A673 (cell line): ENCODE measurements at regions not wholly inside any gene's neighbourhood (a gene's known extent, or its start where the extent isn't known, plus 50 kb on each side); places are given as distances from the start of the nearest gene placed in this dataset.

Source experiments
- BruUV-seq: library from RNA; stranded (reverse); fragments of 400-500 nt; replicated peaks from 2 replicates; lab custom pipeline; 2021; lab: Mats Ljungman, UMichigan
- CTCF ChIA-PET: fragments of 300-600 bp; sonication (Branson Sonifier 250); formaldehyde crosslinking; loops from one replicate; lab custom pipeline; 2022; ENCODE audit warnings: antibody characterized with exemption; lab: Charles Lee
- POLR2A ChIA-PET: fragments of 300-600 bp; sonication (Branson Sonifier 250); formaldehyde crosslinking; loops from one replicate; lab custom pipeline; 2022; ENCODE audit warnings: antibody characterized with exemption; ENCODE audit not compliant: low non-redundant PET; lab: Charles Lee
- DNase-seq: peaks from one replicate; pipeline ENCODE4 v3.0.0-alpha.2; 2015; ENCODE audit warnings: low spot score
- H3K27ac ChIP-seq: fragments of 200-600 bp; sonication (generic); 2 replicates; pipeline ENCODE4 v1.5.1; 2016; ENCODE audit warnings: mixed run types, low read depth, mild to moderate bottlenecking, mixed read lengths, antibody characterized with exemption, low read length; ENCODE audit not compliant: poor library complexity, severe bottlenecking
- H3K27me3 ChIP-seq: fragments of 200-600 bp; sonication (generic); replicated peaks from 2 replicates; pipeline ENCODE4 v1.6.1; 2017; ENCODE audit warnings: mixed run types, low read depth, mild to moderate bottlenecking, mixed read lengths, antibody characterized with exemption, low read length; ENCODE audit not compliant: insufficient read depth, poor library complexity
- H3K36me3 ChIP-seq: fragments of 200-600 bp; sonication (generic); 2 replicates; pipeline ENCODE4 v1.6.1; 2016; ENCODE audit warnings: mixed run types, mild to moderate bottlenecking, mixed read lengths, antibody characterized with exemption, low read length; ENCODE audit not compliant: insufficient read depth, poor library complexity, severe bottlenecking
- H3K4me1 ChIP-seq: fragments of 200-600 bp; sonication (generic); 2 replicates; pipeline ENCODE4 v1.6.1; 2017; ENCODE audit warnings: mixed run types, mild to moderate bottlenecking, mixed read lengths, antibody characterized with exemption, low read length; ENCODE audit not compliant: insufficient read depth, poor library complexity, severe bottlenecking
- H3K4me3 ChIP-seq: fragments of 200-600 bp; sonication (generic); 2 replicates; pipeline ENCODE4 v1.5.1; 2016; ENCODE audit warnings: low read depth, mixed run types, mild to moderate bottlenecking, mixed read lengths, low read length; ENCODE audit not compliant: poor library complexity, severe bottlenecking
- H3K9me3 ChIP-seq: fragments of 200-600 bp; sonication (generic); 2 replicates; pipeline ENCODE4 v1.6.1; 2016; ENCODE audit warnings: mixed run types, low read depth, mild to moderate bottlenecking, mixed read lengths, antibody characterized with exemption, low read length; ENCODE audit not compliant: poor library complexity, severe bottlenecking
- CTCF ChIP-seq: fragments of 300-800, 200-600 bp; sonication (generic); conservative IDR thresholded peaks from 2 replicates; pipeline ENCODE4 v1.5.1; 2017; ENCODE audit warnings: low read depth, mild to moderate bottlenecking, antibody characterized with exemption, low read length, moderate library complexity, mixed read lengths
- EZH2 ChIP-seq: fragments of 200-600 bp; sonication (generic); IDR thresholded peaks from 2 replicates; pipeline ENCODE4 v1.6.1; 2017; ENCODE audit warnings: borderline replicate concordance, low read depth, mild to moderate bottlenecking, mixed read lengths, antibody characterized with exemption, low read length; ENCODE audit not compliant: poor library complexity, severe bottlenecking
- intact Hi-C: fragments of 100-400 bp; cut with micrococcal nuclease; formaldehyde crosslinking; loops from one replicate; pipeline ENCODE4 v1.10.0; 2022; ENCODE audit not compliant: unreplicated experiment

DNA sequence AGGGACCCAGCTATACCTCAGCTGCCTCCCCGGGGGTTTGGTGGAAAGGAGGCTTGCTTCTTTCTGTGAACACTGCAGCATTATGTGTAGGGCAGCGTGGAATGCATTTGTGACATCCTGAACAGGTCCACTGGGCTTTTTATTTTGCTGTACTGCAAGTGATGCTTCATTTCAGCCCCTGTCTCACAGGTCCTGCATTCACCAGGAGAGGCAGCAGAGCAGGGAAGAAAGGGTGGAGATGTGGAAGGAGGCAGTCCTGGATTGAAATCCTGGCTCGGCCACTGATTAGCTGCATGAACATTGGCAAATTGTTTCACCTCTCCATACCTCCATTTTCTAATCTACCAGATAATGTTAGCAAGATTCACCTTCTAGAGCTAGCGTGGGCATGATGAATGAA, 77.9 kb upstream of the ZBTB18 start:
- CTCF ChIA-PET, result no interaction called here
- intact Hi-C loops, result no loop called here
- H3K27me3 ChIP-seq, result no peaks in the 10 kb centered on the region
- H3K4me3 ChIP-seq, result no peak overlapping the region
- H3K36me3 ChIP-seq, result no peaks in the 10 kb centered on the region
- H3K27ac ChIP-seq, result no peak overlapping the region
- POLR2A ChIA-PET, result no interaction called here
- no peak for DNase-seq
- H3K9me3 ChIP-seq, result no peaks in the 10 kb centered on the region
- TF ChIP-seq CTCF (no peak), EZH2 (no peak)
- BruUV-seq, result no TSS peak
- peaks cover 48% of the 10 kb centered on the region for H3K4me1 ChIP-seq

DNA sequence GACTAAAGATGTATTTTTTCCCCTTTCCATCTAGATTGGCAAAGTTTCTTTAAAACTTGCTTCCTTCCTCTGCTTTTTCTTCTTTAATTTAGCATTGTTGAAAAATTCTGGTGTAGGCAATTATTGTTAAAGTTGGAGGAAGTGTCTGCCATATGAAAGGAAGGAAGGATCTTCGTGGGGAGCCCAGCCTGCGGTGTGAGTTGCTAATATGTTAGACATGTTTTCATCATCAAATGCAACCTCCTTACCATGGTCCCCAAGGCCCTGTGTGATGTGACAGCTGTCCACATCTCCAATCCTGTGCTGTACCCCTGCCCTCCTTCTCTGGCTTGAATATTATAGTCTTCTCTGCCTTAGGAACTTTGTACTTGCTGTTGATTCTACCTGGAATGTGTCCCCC, 81.0 kb upstream of the ZBTB18 start:
- no TSS peak for BruUV-seq
- Histone ChIP-seq H3K36me3 (no peaks in the 10 kb centered on the region), H3K4me1 (peaks cover 48% of the 10 kb centered on the region), H3K27me3 (no peaks in the 10 kb centered on the region), H3K4me3 (no peak overlapping the region), H3K27ac (peak overlapping the region; percentile 77), H3K9me3 (no peaks in the 10 kb centered on the region)
- DNase-seq, result peak; percentile 92
- TF ChIP-seq CTCF, result no peak
- TF ChIP-seq EZH2, result no peak
- intact Hi-C loops, result no loop called here
- POLR2A ChIA-PET, result no interaction called here
- CTCF ChIA-PET, result no interaction called here

DNA sequence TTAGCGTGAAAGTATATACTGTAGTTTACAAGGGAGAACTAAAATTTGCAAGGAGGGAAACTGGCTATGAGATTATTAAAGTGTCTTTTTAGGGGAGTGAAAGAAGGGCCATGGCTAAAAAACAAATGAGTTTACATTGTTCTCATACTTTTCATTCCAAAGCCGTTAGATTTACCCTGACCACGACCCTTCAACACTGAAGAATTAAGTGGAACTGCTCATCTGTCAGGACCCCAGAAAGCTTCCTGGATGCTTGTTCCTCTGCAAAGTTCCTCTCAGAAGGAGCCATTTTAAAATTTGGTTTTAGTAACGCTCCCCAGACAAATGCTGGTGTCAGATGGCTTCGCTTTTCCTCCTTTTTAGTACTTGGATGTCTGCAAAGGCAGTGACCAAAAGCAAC, 82.7 kb upstream of the ZBTB18 start:
- no peaks in the 10 kb centered on the region for H3K9me3 ChIP-seq
- peaks cover 36% of the 10 kb centered on the region for H3K4me1 ChIP-seq
- no TSS peak for BruUV-seq
- H3K27me3 ChIP-seq, result no peaks in the 10 kb centered on the region
- H3K4me3 ChIP-seq, result no peak overlapping the region
- H3K36me3 ChIP-seq, result no peaks in the 10 kb centered on the region
- peak overlapping the region; percentile 77 for H3K27ac ChIP-seq
- CTCF ChIA-PET, result no interaction called here
- intact Hi-C loops, result no loop called here
- POLR2A ChIA-PET, result no interaction called here
- TF ChIP-seq EZH2 (no peak), CTCF (no peak)
- DNase-seq, result no peak
